ENCODE measurements at regions not wholly inside any gene's neighbourhood (a gene's known extent, or its start where the extent isn't known, plus 50 kb on each side); places are given as distances from the start of the nearest gene placed in this dataset.
"Not testable (repeated sequence)": the region's sequence is repeated elsewhere in the genome, so short reads cannot be mapped to it uniquely, and the experiment has no call there.

DNA sequence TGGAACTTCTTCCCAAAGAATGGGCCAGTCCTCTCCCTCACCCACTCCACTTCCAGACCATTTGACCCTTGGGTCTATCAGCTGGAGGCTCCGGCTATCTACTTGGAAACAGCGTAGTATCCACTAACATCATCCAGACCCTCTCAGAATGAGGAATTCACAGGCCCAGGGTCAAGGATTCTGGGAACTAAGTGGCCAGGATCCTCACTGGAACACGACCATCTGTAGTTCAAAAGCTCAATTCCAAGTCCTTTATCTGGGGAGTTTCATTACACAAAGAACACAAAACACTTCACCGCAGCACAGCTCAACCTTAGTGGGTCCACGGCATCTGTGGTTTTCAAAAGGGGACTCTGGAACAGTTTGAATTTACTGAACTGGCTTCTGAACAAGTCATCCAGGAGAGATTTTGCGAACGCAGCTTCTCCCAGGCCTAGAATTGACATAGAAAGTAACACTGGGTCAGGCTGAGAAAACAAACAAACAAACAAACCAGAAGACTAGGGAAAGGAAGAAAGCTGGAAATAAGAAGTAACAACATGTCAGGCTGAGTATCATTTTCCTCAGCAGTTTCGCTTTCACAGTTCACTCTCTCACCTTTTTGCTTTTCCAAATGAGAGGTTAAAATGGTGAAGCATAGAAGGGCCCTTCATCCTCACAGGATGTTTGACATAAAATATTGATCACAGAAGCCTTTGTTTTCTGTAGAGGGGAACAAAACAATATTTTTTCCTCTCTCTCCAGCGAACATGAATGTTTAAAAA, 57.6 kb upstream of the USP6NL start:
- ATAC-seq (no peak), DNase-seq (ENCODE audit: low spot score) (no peak)

DNA sequence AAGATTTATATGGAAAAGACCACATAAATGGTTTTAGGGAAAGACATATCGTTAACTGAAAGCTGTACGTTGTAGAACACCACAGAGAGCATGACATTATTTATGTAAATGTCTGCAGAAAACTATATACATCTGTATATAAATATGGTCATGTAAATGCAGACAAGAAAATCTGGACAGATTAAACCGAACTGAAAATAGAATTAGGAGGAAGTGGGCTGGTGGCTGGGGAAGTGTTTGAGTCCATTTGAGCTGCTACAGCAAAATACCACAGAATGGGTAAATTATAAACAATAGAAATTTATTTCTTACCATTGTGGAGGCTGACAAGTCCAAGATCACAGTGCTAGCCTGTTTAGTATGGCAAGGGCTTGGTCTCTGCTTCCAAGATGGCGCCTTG, 56.3 kb upstream of the USP6NL start:
- ATAC-seq (no peak), DNase-seq (ENCODE audit: low spot score) (no peak)

DNA sequence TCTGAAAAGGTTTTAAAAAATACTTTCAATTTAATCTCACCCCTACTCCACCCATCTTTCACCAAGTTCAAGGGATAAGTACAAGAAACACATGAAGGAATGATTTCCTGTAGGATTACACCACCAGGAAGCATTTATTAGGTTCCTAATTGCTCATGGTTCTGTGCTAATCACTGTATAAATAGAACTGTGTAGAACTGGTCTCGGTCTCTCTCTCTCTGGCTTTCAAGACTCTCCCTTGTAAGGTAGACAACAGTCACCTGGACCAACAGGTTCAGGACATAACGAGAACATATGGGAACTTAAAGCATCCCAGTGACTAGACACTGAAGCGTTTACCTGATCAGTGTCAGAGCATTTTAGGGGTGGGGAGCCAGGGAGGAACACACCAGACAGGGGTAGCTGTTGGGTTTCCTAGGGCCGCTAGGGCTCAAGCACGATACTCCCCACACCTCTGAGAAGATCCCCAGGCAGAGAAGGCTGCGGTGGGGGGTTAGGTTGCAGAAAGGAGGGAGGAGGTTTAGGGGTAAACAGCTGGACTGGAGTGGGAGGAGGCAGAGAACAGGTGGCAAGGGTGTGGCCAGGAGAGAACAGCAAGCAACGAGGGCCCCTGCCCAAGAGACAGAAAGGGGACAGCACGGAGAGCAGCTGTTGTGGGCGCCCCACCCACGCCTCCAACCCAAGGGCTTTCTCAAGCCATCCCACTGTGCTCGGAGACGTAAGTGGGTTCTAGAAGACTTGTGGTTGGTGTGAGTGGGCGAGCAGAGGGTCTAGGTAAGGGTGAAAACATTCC, 52.5 kb upstream of the USP6NL start:
- ATAC-seq (no peak), DNase-seq (ENCODE audit: low spot score) (no peak)

DNA sequence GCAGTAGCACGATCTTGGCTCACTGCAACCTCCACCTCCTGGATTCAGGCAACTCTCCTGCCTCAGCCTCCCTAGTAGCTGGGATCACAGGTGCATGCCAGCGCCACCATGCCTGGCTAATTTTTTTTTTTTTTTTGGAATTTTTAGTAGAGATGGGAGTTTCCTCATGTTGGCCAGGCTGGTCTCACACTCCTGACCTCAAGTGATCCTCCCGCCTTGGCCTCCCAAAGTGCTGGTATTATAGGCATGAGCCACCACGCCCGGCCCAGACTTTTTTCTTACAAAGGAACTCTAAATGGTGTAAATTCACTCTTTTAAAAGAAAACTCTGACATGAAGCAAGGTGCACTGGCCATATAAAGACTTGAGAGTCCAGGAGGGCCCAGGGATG, 51.7 kb upstream of the USP6NL start:
- not testable (repeated sequence) for DNase-seq (ENCODE audit: low spot score); ATAC-seq

DNA sequence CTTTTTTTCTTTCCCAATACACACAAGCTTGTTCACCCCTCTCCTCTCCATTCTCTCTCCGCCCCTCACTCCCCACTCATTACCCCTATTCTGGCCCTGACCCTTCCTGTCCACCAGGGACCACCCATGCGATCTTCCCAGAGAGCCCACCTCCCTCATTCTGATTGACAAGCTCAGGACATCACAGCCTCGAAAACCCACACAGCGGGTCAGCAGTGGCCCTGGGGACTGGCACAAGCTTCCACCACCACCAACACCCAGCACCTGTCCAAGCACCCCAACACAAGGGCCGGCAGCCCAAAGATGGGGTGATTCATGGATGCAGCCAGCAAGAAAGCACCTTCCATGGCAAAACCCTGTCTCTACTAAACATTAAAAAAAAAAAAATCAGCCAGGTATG, 50.0 kb upstream of the USP6NL start:
- DNase-seq (ENCODE audit: low spot score), result no peak
- no peak for ATAC-seq
